Pulmonary artery endothelial cell (primary cell): ENCODE measurements at regions not wholly inside any gene's neighbourhood (a gene's known extent, or its start where the extent isn't known, plus 50 kb on each side); places are given as distances from the start of the nearest gene placed in this dataset.
"Not testable (repeated sequence)": the region's sequence is repeated elsewhere in the genome, so short reads cannot be mapped to it uniquely, and the experiment has no call there.

Source experiments
- DNase-seq: peaks from one replicate; pipeline ENCODE4 v3.0.0-alpha.2; 2011; ENCODE audit warnings: low read depth, low spot score

DNA sequence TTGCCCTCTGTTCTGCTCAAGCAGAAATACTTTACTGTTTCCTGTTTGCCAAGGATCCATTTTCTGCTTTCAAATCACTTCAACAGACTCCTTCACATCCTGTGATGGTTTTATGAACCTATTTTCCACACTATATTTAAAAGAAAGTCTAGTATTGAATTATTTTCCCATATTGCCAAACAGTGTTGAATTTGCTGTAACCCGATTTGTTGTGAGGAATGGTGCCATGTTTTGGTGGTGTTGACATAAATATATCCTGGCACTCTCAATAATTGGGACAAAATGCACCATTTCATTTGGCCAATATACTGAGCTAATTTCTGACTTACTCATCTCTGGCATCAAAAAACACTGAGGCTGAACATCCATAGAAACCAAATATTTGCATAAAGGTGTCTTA lies 615.4 kb upstream of the SEMA3D start:
- DNase-seq, result no peak

DNA sequence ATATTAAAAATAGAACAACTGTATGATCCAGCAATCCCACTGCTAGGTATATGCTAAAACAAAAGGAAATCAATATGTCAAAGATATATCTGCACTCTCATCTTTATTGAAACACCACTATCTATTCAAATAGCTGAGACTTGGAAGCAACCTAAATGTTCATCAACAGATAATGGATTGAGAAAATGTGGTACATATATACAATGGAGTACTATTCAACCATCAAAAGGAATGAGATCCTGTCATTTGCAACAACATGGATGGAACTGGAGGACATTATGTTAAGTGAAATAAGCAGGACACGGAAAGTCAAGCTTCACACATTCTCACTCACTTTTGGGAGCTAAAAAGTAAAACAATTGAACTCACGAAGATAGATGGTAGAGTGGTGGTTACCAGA lies 610.1 kb upstream of the SEMA3D start:
- no peak for DNase-seq

DNA sequence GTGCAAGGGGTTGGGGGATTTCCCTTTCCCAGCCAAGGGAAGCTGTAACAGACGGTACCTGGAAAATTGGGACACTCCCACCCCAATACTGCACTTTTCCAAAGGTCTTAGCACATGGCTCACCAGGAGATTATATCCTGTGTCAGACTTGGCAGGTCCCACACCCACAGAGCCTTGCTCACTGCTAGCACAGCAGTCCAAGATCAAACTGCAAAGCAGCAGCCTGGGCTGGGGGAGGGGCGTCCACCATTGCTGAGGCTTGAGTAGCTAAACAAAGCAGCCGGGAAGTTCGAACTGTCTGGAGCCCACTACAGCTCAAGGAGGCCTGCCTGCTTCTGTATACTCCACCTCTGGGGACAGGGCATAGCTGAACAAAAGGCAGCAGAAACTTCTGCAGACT lies 604.2 kb upstream of the SEMA3D start:
- DNase-seq, result not testable (repeated sequence)

DNA sequence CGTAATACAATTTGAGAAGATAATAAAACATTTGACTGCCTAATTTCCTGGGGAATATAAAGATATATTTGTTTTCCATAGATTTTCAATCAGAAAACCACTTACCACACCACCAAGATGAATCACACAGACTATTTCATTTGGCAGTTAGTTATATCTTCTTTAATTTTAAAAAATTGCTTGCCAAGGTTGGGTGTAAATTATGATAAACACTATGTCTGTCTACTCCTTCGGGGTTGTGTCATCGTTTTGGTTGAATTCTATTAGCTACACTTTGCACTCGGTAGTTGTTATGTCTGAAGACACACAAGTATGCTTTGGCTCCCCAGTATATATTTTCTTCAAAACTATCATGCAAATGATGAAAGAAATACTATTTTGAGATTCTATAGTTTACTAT lies 594.8 kb upstream of the SEMA3D start:
- DNase-seq, result no peak

DNA sequence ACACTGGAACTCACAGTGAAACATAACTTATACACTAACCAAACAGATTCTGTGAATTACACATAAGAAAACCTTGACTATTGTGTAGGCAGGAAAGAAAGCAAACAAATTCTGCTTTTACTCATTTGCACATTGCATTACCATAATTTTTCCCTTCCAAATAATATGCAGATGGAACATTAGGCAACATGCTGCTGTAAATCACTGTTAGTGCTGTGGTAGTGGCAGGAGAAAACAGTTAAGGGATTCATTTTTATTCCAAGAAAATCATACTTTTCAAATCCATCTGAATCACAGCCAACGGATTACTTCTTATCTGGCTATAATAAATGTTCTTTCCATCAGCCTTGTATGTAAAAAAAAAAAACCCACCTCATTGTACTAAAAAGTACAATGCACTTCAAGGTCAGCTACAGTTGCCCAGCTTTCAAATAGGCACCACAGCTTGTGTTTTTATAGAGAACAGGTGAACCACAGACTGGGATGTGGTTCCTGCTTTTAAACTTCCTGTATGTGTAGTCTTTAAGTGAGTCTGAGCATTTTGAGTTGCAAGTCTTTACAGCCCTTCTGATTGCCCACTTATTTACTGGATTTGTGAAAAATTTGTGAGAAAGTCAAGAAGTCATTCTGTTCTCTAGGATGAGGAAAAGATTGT lies 590.0 kb upstream of the SEMA3D start:
- no peak for DNase-seq

DNA sequence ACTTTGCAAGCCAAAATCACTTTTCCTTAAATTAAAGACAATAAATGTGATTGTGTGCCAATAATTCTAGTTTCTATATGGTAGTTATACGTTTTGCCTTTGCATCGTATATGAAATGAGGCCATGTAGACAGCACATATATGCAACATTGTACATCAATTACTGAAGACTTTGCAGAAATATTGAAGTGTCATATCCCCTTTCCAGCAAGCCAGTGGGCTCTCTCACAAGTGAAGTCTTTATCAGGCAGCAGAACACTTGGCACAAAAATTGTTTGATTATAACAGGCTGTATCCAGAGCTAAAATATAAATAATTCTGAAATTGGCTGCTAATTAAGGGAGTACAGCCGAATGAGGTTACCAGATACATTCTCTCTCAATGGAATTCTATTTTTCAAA lies 588.6 kb upstream of the SEMA3D start:
- no peak for DNase-seq

DNA sequence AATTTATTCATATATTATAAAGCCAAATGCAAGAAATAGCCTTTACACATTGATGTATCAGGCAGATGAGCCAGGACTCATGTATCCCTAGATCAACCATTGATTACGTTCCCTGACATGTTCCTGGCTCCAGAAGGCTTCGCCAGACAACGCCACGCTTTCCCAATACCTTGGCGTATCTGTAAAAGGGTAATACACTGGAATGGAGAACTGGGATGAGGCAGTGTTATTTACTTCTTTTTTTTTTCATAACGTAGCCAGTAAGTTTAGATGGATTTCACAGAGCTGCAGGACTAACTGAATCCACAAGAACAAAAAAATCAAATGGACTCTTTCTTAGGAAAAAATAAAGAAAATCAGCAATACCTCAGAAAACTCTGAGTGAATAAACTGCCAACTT lies 588.1 kb upstream of the SEMA3D start:
- no peak for DNase-seq

DNA sequence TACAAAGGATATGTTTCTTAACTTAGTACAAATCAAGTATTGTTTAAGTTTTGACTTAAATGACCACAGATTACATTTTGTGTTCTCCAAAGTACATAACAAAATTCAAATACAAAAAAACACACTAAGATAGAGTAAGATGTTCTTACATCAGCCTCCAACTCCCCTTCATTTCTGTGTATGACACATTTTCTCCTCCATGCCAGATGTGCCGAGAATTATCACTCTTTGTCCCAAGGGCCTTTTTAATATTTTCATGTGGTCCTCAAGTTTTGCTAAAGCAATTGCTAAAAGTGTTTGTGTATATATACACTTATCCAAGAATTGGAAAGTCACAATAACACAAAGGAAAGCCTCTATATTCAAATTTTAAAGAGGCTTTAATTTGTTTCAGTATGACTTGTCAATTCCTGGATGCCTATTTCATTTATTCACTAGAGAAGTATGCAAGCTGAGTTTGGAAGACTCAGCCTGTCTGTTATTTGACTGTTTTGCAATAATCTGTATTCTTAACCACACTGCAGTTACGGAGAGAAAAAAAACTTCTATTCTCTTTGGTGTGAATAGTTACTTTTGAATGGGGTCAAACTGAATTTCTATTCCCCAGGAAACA lies 586.4 kb upstream of the SEMA3D start:
- no peak for DNase-seq

DNA sequence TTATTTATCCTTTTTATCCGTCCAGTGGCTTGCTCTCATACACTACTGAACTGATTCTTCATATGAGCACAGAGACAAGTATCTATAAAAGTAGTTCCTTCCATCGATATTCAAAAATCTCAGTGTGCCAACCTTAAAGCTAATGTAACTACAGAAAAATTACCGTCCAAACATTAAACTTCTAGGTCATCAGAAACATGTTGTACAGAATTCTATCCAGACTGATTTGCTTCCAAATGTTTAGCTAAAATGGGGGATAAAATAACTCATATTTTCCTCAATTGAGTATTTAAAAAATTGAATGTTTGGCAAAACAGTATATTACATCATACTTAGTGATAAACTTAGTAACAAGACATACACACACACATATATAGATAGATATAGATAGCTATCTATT lies 584.7 kb upstream of the SEMA3D start:
- DNase-seq, result no peak

DNA sequence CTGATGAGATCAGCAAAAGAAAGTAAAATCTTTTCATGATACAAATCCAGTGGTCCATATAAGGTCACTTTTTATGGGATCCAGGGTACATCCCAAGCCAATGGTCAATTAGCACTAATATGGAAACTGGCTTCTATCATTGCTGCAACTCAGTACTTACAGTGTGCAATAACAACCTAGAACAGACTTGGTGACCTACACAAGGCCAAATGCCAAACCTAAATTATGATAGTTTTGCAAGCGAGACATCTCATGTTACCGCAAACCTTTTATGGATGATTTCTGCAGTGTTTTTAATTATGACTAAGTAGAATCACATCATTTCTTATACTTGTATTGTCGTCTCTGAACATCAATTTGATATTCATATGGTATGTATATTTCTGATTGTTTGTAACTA lies 583.5 kb upstream of the SEMA3D start:
- DNase-seq, result no peak

DNA sequence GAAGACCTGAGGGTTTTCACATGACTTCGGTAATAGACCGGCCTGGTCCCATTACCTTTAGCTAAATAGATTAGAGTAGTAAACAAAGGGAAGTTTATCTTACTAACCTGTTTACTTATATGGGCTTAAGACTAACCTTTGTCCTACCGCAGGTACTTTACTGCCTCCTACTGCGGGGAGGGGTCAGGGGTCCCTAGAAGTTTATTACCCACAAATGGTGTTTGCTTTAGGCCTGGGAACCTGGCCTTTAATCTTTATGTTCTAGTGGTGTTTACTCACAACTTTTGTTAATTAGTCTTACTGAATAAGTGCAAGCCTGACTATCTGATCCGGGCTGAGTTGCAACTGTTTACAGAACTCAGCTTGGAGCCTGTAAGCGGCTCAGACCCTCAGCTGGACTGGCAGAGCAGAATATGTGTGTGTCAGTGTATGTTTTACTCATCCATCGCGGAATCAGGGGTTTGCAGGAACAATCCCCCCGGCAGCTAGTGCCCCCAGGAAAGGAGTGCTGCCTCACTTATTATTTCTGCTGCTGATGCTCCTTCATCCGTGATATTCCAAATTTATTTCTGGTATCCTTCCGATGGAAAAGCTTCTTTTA lies 578.9 kb upstream of the SEMA3D start:
- DNase-seq, result no peak

DNA sequence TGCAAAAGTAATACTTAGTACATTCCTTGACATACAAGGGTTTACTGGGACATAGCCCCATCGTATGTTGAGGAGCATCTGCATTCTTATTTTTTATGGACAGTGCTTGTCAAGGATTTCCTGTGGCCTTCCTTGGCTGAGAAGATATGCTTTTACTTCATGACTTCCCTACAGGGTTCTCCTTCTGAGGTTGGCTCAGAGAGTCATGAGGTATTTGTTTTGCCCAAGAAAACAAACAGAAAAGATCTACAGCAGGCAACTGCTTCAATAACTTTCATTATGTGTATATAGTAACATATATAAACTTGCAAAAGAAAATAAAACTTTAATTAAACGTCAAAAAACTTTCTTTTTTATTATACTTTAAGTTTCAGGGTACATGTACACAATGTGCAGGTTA lies 577.2 kb upstream of the SEMA3D start:
- no peak for DNase-seq

DNA sequence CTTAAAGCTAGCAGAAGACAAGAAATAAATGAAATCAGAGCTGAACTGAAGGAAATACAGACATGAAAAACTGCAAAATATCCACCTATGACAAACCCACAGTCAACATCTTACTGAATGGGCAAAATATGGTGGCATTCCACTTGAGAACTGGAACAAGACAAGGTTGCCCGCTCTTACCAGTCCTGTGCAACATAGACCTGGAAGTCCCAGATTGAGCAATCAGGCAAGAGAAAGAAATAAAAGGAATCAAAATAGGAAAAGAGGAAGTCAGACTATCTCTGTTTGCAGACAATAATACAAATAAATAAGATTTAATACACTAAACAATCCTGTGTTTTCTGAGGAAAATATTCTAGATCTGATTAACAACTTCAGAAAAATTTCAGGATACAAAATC lies 570.5 kb upstream of the SEMA3D start:
- no peak for DNase-seq

DNA sequence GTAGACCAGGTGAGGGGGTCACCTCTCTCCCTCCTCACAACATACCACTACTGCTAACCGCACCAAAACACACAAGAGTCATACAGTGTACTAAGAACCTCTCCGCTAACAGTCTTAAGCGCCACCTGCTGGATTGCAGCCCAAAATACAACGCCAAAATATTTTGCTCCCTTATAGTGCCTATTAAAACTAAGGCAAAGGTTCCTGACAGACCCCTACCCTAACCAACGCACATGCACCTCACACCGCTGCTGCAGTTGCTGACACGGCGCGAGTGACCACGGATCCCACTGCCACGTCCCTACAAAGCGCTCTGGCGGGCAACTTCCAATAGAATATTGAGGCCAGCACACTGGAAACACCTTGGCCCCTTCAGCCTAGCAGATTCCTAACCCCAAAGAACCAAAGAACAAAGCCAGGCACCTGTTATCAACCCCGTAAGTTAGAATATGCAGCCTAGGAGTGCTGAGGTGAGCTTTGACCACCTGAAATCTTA lies 563.6 kb upstream of the SEMA3D start:
- DNase-seq, result no peak

DNA sequence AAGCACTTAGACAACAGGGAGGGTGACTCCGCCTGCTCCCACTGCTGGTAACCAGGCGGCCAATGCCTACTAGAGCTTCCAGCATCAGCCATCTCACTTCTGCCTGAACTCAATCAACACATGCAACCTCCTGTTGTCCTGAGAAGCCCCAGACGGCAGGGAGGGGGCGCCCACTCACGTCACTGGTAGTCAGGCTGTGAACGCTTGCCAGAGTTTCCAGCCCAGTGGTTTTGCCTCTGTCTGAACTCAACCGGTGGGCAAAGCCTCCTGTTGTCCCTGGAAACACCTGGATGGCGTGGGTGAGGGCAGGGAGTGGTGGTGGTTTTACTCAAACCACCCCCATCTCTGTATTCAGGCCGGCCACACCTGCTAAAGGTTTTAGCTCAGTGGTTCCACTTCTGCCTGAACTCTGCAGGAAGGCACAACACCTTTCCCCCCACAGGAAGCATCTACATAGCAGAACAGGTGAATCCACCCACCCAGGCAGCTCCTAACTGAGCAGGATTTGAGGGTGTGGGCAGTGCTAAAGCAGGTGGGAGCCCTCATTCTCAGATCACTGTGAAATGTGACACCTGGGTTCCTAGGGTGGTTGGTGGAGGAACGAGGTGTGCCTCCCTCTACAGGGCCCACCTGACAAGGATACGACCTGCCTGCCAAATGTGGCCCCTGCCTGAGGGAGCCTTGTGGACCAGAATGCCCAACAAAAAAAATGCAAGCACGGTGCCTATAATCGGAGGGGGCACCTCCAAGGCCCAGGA lies 563.0 kb upstream of the SEMA3D start:
- no peak for DNase-seq

DNA sequence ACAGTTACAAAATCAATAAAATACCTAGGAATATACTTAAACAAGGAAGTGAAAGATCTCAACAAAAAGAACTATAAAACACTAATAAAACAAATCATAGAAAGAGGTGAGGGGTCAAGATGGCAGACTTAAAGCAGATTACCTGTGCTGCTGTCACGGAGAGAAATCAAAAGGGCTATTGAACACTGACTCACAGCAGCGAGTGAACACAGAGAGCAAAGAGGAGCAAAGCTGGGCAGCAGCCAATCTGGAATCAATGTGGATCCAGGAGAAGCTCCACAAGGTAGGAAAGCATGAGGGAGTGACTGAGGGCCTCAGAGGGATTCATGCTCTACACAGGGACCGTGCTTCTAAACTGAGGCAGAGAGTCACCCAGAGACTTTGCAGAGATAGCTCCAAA lies 562.0 kb upstream of the SEMA3D start:
- DNase-seq, result no peak

DNA sequence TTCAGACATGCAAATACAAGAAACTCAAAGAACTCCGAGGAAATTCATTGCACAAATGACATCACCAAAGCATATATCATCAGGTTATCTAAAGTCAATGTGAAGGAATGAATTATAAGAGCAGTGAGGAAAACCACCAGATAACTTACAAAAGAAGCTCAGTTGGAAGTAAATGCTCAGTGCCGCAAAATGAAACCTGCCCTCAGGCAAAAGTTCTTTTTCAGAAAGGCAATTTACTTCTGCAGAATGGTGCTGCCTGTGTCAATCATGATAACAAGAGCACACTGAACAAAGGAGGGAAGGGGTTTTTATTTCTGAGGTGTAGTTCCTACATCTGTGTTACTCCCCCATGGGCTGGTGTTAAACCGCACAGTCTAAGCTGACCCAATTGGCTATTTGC lies 550.6 kb upstream of the SEMA3D start:
- DNase-seq, result no peak

DNA sequence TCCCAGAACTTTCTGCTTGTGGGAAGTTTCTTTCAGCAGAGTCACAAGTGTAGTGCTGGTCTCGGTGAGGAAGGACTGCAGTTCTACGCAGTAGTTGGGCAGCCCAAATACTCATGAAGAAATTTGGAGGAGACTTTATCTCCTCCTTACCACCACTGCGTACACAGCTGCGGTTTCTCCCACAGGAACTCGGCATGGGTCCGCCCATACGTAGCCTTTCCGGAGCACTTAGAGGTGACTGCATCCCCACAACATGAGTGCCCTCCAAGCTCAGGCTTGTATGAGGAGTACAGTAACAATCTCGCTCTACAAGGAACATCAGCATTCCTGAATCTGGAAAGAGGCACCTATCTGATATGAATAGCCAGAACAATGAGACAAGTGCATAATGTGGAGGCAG lies 549.2 kb upstream of the SEMA3D start:
- no peak for DNase-seq

DNA sequence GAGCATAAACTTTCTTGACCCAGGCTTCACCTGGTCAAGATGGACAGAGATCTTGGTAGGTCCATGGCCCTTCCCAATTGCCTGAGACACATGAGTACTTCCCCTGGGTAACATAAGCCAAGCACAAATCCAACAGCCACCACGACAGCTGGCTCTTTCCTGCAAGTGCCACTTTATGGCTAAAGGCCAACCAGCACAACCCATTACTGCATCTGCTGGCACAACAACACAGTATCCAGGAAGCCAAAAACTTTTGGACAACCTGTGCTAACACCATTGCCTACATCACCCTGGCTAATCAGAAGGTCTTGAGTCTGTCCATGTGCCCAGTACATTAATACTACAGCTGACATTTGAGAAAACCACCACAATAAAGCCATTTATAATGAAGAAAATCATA lies 548.0 kb upstream of the SEMA3D start:
- no peak for DNase-seq

DNA sequence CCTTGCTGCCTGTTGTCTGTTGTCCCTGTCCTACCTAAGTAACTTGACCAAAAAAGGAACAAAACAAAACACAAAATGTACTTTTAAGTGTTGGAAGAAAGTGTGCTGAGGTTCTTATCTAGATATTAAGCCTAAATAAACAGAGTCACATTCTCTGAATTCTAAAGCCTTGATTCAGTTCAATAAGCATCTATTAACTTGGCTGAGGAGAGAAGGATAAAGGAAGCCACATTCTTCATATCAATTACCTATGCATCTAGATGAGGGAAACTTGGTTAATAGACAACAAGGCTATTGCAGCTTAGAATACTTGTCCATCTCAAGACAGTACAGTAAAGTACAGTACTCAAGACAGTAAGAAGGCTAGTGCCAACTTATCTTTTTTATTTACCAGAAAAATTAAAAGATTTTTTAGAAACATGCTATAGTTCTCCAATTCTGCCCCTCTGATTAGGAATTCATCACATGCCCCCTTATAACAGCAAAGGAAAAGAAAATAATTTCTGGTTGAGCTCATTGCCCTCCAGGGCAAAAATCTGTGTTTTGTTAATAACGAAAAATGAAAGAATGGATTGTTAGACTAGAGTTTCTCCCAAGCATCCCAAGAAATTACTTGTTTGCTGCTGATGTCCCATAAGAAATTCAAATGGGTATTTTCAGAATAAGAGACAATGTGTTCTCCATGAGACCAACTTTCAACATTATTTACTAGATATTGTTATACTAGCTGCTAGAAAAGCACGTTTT lies 546.5 kb upstream of the SEMA3D start:
- no peak for DNase-seq

DNA sequence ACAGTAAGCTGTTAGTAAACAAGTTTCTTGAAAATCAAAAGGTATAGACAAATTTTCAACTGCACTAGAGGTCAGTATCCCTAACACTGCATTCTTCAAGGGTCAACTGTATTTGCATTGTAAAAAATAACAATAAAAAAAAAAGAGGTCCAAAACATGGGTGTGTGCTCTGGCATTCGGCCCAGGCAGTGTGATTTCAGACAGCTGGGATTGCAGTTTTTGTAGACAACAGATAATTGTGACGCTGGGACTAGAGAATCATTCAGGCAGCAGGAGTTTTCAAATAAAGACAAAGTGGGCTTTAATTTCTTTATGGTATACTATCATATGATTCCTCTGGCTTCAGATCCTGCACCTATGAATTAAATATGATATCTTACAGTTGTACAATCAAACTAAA lies 543.2 kb upstream of the SEMA3D start:
- no peak for DNase-seq

DNA sequence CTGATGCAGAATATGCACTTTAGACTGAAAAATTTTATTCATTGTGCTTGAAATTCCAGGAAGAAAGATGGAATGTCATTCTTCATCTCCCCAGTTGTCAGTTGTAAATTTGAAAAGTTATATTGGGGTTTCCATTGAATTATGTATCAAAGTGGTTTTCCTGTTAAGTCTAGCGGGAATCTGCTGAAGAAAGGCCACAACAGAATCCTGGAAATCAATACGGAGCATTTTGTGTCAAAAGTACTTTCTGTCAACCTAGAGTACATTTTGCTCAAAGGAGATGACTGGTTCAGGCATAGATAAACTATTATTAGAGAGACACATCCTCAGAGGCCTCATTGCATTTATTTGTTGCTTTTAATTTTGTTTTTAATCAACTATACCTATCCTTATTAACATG lies 538.2 kb upstream of the SEMA3D start:
- no peak for DNase-seq
